GM18507 (cell line): ENCODE measurements at regions not wholly inside any gene's neighbourhood (a gene's known extent, or its start where the extent isn't known, plus 50 kb on each side); places are given as distances from the start of the nearest gene placed in this dataset.
"Not testable (repeated sequence)": the region's sequence is repeated elsewhere in the genome, so short reads cannot be mapped to it uniquely, and the experiment has no call there.

Experiments used
- DNase-seq: peaks from one replicate; pipeline ENCODE4 v3.0.0; 2011; ENCODE audit warnings: low read depth; ENCODE audit not compliant: insufficient read length; ENCODE audit errors: extremely low spot score
- FAIRE-seq: peaks from 2 replicates; lab custom pipeline; 2011; peaks lifted over from hg19 to GRCh38; lab: Jason Lieb, UNC

- FAIRE-seq (no peak), DNase-seq (no peak)
Measured at GRCh38 chr15:60128710-60129109, 124.6 kb downstream of the FOXB1 start.

GRCh38 chr15:60130398-60130797 is 126.3 kb downstream of the FOXB1 start:
- DNase-seq: no peak
- FAIRE-seq: no peak

- FAIRE-seq: no peak
- DNase-seq: no peak
Measured at GRCh38 chr15:60130821-60131220, 126.7 kb downstream of the FOXB1 start.

GRCh38 chr15:60134609-60135008 is 130.5 kb downstream of the FOXB1 start:
- DNase-seq (no peak), FAIRE-seq (no peak)

GRCh38 chr15:60135961-60136360 is 131.8 kb downstream of the FOXB1 start:
- no peak for FAIRE-seq

GRCh38 chr15:60137711-60138396 is 133.7 kb downstream of the FOXB1 start:
- no peak for FAIRE-seq

More at GRCh38 chr15:60135961-60136360, 131.8 kb downstream of the FOXB1 start:
- no peak for DNase-seq

GRCh38 chr15:60138397-60138968 is 134.4 kb downstream of the FOXB1 start:
- FAIRE-seq: no peak
- no peak for DNase-seq

More at GRCh38 chr15:60137711-60138396, 133.7 kb downstream of the FOXB1 start:
- no peak for DNase-seq

- DNase-seq: no peak
- FAIRE-seq: no peak
Measured at GRCh38 chr15:60152386-60152785, 148.3 kb downstream of the FOXB1 start.

GRCh38 chr15:60154764-60155325 is 150.7 kb downstream of the FOXB1 start:
- FAIRE-seq (no peak), DNase-seq (no peak)

GRCh38 chr15:60155661-60156060 is 151.6 kb downstream of the FOXB1 start:
- DNase-seq (no peak), FAIRE-seq (no peak)

GRCh38 chr15:60160909-60161308 is 156.8 kb downstream of the FOXB1 start:
- FAIRE-seq: no peak
- DNase-seq: no peak

- FAIRE-seq (no peak), DNase-seq (no peak)
Measured at GRCh38 chr15:60161704-60162103, 157.6 kb downstream of the FOXB1 start.

- no peak for FAIRE-seq
- DNase-seq: no peak
Measured at GRCh38 chr15:60162251-60162967, 158.3 kb downstream of the FOXB1 start.

GRCh38 chr15:60162968-60163355 is 158.9 kb downstream of the FOXB1 start:
- DNase-seq (no peak), FAIRE-seq (no peak)

- DNase-seq (no peak), FAIRE-seq (no peak)
Measured at GRCh38 chr15:60165111-60165510, 161.0 kb downstream of the FOXB1 start.

- no peak for DNase-seq
Measured at GRCh38 chr15:60172143-60172542, 168.0 kb downstream of the FOXB1 start.

GRCh38 chr15:60179786-60180391 is 175.8 kb downstream of the FOXB1 start:
- FAIRE-seq (peak; percentile 80), DNase-seq (no peak)

More at GRCh38 chr15:60172143-60172542, 168.0 kb downstream of the FOXB1 start:
- FAIRE-seq: no peak

- not testable (repeated sequence) for DNase-seq, FAIRE-seq
Measured at GRCh38 chr15:60181957-60182356, 177.8 kb downstream of the FOXB1 start.

- DNase-seq (no peak), FAIRE-seq (no peak)
Measured at GRCh38 chr15:60183366-60183765, 179.3 kb downstream of the FOXB1 start.

GRCh38 chr15:60184579-60184978 is 180.5 kb downstream of the FOXB1 start:
- no peak for DNase-seq
- FAIRE-seq: no peak
